ENCODE measurements at regions not wholly inside any gene's neighbourhood (a gene's known extent, or its start where the extent isn't known, plus 50 kb on each side); places are given as distances from the start of the nearest gene placed in this dataset.

- TF ChIP-seq CTCF (IDR thresholded peaks at IDR 0.05), result no peak
Observed at GRCh38 chr1:60560701-60561100, 487.1 kb upstream of the C1orf87 start.

- no peak for TF ChIP-seq CTCF (IDR thresholded peaks at IDR 0.05)
Observed at GRCh38 chr1:60558236-60558635, 484.7 kb upstream of the C1orf87 start.

- TF ChIP-seq CTCF (IDR thresholded peaks at IDR 0.05), result no peak
Observed at GRCh38 chr1:60553730-60554129, 480.2 kb upstream of the C1orf87 start.

- no peak for TF ChIP-seq CTCF (IDR thresholded peaks at IDR 0.05)
Observed at GRCh38 chr1:60547821-60548220, 474.3 kb upstream of the C1orf87 start.

- TF ChIP-seq CTCF (IDR thresholded peaks at IDR 0.05), result no peak
Observed at GRCh38 chr1:60541831-60542532, 468.4 kb upstream of the C1orf87 start.

GRCh38 chr1:60540141-60540540 lies 466.6 kb upstream of the C1orf87 start:
- TF ChIP-seq CTCF (IDR thresholded peaks at IDR 0.05), result no peak

- TF ChIP-seq CTCF (IDR thresholded peaks at IDR 0.05), result no peak
Observed at GRCh38 chr1:60535713-60536112, 462.1 kb upstream of the C1orf87 start.

- no peak for TF ChIP-seq CTCF (IDR thresholded peaks at IDR 0.05)
Observed at GRCh38 chr1:60527567-60527966, 454.0 kb upstream of the C1orf87 start.
